Activated naive CD4-positive, alpha-beta T cell treated with anti-CD3 and anti-CD28 coated beads for 36 hours (primary cell): ENCODE measurements at regions not wholly inside any gene's neighbourhood (a gene's known extent, or its start where the extent isn't known, plus 50 kb on each side); places are given as distances from the start of the nearest gene placed in this dataset.

Experiments used
- CTCF ChIA-PET: fragments of 350-600 bp; sonication (Branson Sonifier 250); formaldehyde crosslinking; loops from one replicate; lab custom pipeline; 2021; ENCODE audit warnings: antibody characterized with exemption; lab: Charles Lee
- DNase-seq: peaks from one replicate; pipeline ENCODE4 v3.0.0-alpha.2; 2020
- H3K27ac Mint-ChIP-seq: one replicate; pipeline ENCODE4 v1.8.0; 2021; ENCODE audit warnings: mild to moderate bottlenecking, mixed read lengths
- H3K27me3 Mint-ChIP-seq: one replicate; pipeline ENCODE4 v1.8.0; 2021; ENCODE audit warnings: low read depth, mixed read lengths
- H3K36me3 Mint-ChIP-seq: one replicate; pipeline ENCODE4 v1.8.0; 2021; ENCODE audit warnings: low read depth, mixed read lengths
- H3K4me1 Mint-ChIP-seq: one replicate; pipeline ENCODE4 v1.8.0; 2021; ENCODE audit warnings: low read depth, mixed read lengths
- H3K4me3 Mint-ChIP-seq: one replicate; pipeline ENCODE4 v1.8.0; 2021; ENCODE audit warnings: mild to moderate bottlenecking, moderate library complexity, mixed read lengths
- H3K9me3 Mint-ChIP-seq: one replicate; pipeline ENCODE4 v1.8.0; 2021; ENCODE audit warnings: mixed read lengths
- intact Hi-C: fragments of 100-400 bp; cut with micrococcal nuclease; formaldehyde crosslinking; loops from one replicate; pipeline ENCODE4 v1.15.1; 2023

DNA sequence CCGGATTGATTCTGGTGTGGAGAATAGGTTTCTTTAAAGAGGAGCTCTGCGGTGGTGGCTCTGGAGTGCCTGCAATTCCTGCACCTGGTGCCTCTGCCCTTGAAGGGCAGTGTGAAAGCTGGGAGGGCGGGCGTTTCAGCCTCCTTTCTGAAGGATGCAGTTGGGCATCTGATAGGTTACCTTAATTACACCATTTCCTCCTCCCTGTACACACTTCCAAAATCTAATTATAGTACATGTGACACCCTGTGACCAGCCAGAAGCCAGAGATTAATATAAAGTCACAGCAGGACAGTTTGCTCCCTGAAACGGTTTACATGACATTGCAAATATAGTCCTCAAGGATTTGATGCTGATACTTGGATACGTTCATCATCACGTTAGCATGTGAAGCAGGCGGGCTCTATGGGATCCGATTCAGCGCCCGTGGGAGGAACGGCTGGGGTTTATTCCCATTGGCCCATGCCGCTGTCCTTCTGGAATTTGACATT, 548.2 kb downstream of the QKI start:
- DNase-seq, result no peak
- CTCF ChIA-PET, result no interaction called here
- Mint-ChIP-seq H3K9me3 (no peaks in the 10 kb centered on the region), H3K27ac (no peak overlapping the region), H3K4me1 (no peaks in the 10 kb centered on the region), H3K4me3 (no peak overlapping the region), H3K27me3 (no peaks in the 10 kb centered on the region), H3K36me3 (no peaks in the 10 kb centered on the region)
- intact Hi-C loops, result no loop called here

DNA sequence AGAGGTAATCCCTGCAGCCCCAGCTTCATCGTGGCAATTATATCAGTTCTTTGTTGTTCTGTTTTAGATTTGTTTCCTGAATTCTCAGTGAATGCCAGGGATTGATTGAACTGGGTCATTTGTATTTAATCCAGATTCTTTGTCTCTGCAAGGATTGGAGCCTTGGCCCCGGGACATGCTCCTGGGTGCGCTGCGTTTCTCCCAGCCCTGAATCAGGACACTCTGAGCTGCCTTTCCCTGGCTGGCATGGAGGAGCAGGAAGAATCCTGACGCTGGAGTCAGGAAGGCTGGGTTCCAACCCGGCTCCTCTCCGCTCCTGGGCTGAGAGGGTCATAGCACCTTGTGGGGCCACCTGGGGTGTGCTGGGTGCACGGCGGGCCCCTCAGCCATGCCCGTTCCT, 545.6 kb downstream of the QKI start:
- Mint-ChIP-seq H3K36me3 (no peaks in the 10 kb centered on the region), H3K9me3 (no peaks in the 10 kb centered on the region), H3K27me3 (peaks cover 13% of the 10 kb centered on the region), H3K4me3 (no peak overlapping the region), H3K4me1 (no peaks in the 10 kb centered on the region), H3K27ac (no peak overlapping the region)
- CTCF ChIA-PET, result interaction anchor here (0.8 kb wide), 1 partner anchor 132 kb away, joined by 3 read pairs; no protein-coding TSS in a partner anchor
- no peak for DNase-seq
- intact Hi-C loops, result no loop called here

DNA sequence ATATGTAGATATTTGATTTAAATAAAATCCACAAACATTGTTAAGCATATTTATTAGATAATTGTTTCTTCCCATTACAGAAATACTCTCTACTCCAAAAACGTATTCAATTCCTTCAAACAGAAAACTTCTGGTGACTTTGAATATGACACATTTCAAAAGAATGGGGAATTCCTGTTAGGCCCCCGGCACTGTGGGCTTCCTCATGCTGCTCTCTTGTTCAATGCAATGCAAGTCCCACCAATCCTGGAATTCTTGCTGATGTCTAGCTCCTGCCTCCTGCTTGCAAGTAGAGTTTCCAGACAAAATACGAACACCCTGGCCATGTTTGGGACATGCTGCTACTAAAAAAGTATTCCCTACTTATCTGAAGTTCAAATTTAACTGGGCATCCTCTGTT, 544.1 kb downstream of the QKI start:
- Mint-ChIP-seq H3K4me1 (no peaks in the 10 kb centered on the region), H3K27me3 (peaks cover 16% of the 10 kb centered on the region), H3K27ac (no peak overlapping the region), H3K4me3 (no peak overlapping the region), H3K36me3 (no peaks in the 10 kb centered on the region), H3K9me3 (no peaks in the 10 kb centered on the region)
- CTCF ChIA-PET, result no interaction called here
- DNase-seq, result no peak
- intact Hi-C loops, result no loop called here

DNA sequence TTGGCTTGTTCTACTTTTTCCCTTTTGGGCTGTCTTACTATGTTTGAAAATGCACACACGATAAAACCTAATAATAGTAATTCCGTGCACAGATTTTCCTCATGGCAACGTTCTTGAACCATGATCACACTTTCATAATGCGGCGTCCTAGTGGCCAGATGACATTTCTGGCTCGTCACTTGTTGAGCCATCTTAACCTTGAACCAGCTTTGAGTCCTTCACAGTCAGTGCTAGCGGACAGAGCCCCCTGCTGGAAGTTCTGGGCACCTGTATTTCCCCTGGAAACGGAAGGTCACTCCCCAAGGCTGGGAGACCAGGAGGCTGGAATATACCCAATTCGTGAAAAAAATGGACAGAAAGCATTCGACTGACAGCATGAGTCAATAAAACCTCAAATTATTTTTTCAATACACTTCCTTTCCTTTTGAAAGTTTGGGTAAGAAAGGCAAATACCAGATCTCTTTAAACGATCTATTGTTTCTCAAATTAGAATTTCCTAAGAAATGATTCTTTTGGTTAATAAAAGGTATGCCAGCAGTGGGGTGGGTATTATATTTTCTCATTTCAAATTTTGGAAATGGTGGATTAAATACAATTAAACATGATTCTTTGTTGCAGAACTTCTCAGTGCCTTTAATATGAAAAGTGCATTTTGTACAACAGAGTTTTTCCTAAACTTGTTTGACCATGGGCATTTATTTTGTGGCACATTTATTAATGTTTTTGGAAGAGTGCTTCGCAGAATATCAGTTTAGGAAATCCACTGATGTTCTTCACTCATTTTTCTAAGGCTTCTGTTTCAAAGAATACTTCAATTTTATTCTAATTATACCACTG, 542.3 kb downstream of the QKI start:
- DNase-seq, result peak; percentile 72
- Mint-ChIP-seq H3K9me3 (no peaks in the 10 kb centered on the region), H3K4me3 (no peak overlapping the region), H3K27ac (no peak overlapping the region), H3K36me3 (no peaks in the 10 kb centered on the region), H3K27me3 (peaks cover 29% of the 10 kb centered on the region), H3K4me1 (no peaks in the 10 kb centered on the region)
- CTCF ChIA-PET, result interaction anchor here (1.5 kb wide), 1 partner anchor 27 kb away, joined by 4 read pairs; no protein-coding TSS in a partner anchor
- intact Hi-C loops, result loop anchor here (1.0 to 2.0 kb wide), 4 partner anchors 540 to 1048 kb away; no protein-coding TSS in a partner anchor

DNA sequence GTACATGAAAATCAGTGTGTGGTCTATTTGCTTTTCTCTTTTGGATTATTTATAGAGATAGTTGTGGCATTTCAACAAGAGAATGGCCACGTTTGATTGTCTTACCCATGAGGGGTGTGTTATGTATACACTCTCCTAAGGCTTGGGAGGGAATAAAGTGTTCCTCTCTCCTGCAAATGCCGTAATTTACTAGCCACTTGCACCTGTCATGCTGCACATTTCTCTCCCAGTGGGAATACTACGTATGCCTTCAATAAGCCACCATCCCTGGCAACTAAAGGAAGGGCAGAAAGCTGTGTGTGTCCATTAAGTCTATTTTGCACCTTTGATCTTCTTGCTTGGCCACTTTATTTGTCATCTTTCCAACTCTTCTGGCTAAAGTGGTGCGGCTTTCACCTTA, 541.2 kb downstream of the QKI start:
- no peak for DNase-seq
- Mint-ChIP-seq H3K27ac (no peak overlapping the region), H3K36me3 (no peaks in the 10 kb centered on the region), H3K9me3 (no peaks in the 10 kb centered on the region), H3K27me3 (peaks cover 36% of the 10 kb centered on the region), H3K4me1 (no peaks in the 10 kb centered on the region), H3K4me3 (no peak overlapping the region)
- intact Hi-C loops, result loop anchor here (1.0 to 2.0 kb wide), 4 partner anchors 539 to 1047 kb away; no protein-coding TSS in a partner anchor
- CTCF ChIA-PET, result interaction anchor here (1.0 to 1.5 kb wide), 3 partner anchors 26 to 785 kb away, joined by 3 to 4 read pairs (median 4); no protein-coding TSS in a partner anchor

DNA sequence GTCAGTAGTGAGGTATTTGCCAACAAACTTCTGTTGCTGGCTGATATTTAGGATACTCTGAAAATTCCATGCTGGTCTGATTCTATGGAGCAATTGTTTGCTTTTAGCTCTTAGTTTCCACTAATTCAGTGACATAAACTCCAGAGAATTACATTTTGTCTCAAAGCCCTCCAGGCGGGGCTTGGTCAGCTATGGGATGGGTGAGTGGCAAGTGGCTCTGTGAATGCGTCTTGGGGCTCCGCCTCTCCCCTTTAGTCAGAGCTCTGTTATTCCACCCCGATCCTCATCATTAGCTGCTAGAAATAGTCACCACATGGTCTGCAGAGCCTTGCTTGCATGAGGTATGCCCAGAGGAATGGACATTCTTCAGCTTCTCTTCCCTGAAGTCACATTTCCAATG, 540.6 kb downstream of the QKI start:
- Mint-ChIP-seq H3K27me3 (peaks cover 36% of the 10 kb centered on the region), H3K36me3 (no peaks in the 10 kb centered on the region)
- CTCF ChIA-PET, result interaction anchor here (1.0 to 1.4 kb wide), 2 partner anchors 538 to 784 kb away, joined by 3 to 4 read pairs; no protein-coding TSS in a partner anchor

DNA sequence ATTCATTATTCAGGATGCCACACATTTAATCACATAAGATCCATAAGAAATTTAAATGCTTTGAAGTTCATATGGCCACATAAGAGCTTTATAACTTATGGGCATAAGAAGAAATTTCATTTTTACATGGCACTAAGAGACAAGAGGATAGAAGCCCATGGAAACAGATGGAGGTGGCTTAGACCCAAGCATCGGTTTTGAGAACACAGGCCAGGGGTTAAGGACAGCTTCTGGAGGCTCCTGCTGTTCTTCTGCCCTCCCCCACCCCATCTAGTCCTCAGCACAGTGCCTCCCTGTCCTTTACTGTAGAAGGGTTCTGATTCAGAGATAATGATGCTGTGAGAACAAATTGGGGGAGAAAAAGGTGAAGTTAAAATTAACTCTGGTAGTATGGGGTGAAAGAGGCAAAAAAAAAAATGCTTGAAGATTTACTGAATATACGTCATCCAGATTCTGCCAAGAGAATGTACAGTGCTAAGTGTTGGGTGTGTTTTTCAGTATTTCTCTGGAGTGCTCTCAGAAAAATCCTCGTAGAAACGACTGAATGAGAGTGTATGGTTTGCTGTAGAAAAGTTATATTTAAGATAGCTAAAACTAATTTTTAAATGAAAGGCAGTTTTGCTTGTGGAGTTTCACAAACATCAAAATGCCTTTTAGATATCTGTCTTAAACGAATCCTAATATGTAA, 539.7 kb downstream of the QKI start:
- CTCF ChIA-PET, result interaction anchor here (1.4 kb wide), 1 partner anchor 784 kb away, joined by 4 read pairs; no protein-coding TSS in a partner anchor
- intact Hi-C loops, result no loop called here
- Mint-ChIP-seq H3K9me3 (no peaks in the 10 kb centered on the region), H3K27ac (no peak overlapping the region), H3K36me3 (no peaks in the 10 kb centered on the region), H3K4me3 (no peak overlapping the region), H3K27me3 (peaks cover 36% of the 10 kb centered on the region), H3K4me1 (no peaks in the 10 kb centered on the region)
- DNase-seq, result no peak

More for the DNA sequence above, 540.6 kb downstream of the QKI start:
- no peak for DNase-seq
- no peaks in the 10 kb centered on the region for H3K4me1 Mint-ChIP-seq
- H3K4me3 Mint-ChIP-seq, result no peak overlapping the region
- no peak overlapping the region for H3K27ac Mint-ChIP-seq
- no peaks in the 10 kb centered on the region for H3K9me3 Mint-ChIP-seq
- intact Hi-C loops, result no loop called here

DNA sequence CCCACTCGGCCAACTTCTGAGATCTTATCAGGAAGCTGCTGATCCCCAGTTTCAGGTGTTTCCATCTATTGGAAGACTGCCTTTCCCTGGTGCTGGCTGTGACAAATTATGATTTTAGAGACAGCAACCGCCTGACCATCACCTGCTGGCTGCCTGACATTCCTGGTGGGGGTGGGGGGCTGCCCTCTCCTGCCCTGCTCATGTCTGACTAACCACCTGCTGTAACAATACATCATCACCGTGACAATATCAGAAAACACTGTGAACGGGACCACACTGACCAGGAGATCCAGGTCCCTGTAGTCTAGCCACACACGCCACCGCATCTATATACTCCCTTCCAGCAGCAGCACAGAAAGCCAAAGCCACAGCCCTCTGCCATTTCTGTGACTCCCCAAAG, 537.5 kb downstream of the QKI start:
- no peaks in the 10 kb centered on the region for H3K9me3 Mint-ChIP-seq
- no peaks in the 10 kb centered on the region for H3K4me1 Mint-ChIP-seq
- CTCF ChIA-PET, result no interaction called here
- no peaks in the 10 kb centered on the region for H3K36me3 Mint-ChIP-seq
- H3K27me3 Mint-ChIP-seq, result peaks cover 39% of the 10 kb centered on the region
- H3K27ac Mint-ChIP-seq, result no peak overlapping the region
- intact Hi-C loops, result no loop called here
- DNase-seq, result no peak
- no peak overlapping the region for H3K4me3 Mint-ChIP-seq

DNA sequence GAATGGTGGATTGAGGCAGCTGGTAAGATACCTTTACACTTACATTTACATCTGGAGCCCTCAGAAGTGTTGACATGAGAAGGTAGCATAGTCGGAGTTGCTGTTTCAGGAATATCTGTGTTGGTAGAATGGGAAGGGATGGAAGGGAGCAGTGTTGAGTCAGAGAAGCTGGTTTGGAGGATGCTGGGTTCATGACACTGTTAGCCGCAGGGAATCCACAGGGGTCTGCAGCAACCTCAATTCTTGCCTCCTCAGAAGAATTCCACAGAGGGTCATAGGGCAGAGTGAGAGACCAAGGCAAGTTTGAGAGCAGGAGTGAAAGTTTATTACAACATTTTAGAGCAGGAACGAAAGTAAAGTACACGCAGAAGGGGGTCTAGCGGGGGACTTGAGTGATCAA, 536.8 kb downstream of the QKI start:
- Mint-ChIP-seq H3K4me3 (no peak overlapping the region), H3K27me3 (peaks cover 36% of the 10 kb centered on the region), H3K4me1 (no peaks in the 10 kb centered on the region), H3K27ac (no peak overlapping the region), H3K9me3 (no peaks in the 10 kb centered on the region), H3K36me3 (no peaks in the 10 kb centered on the region)
- intact Hi-C loops, result no loop called here
- no peak for DNase-seq
- CTCF ChIA-PET, result no interaction called here

DNA sequence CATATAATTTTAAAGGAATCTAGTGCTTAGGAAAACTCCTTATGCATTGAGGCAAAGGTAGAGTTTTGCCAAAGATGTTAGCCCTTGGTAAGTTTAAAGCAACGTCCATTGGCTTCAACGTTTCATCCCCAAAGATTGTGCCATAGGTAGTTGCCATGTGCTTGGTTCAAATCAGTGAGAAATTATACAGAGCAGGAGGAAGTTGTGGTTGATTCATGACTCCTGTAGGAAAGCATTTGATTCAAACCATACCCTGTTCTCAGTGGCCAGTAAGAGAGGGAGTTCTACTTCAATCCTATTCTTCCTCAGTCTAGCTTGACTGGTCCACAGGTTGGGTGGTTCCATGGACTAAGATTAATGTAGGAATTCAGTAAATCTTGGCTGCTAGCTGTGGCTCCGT, 535.6 kb downstream of the QKI start:
- no peaks in the 10 kb centered on the region for H3K4me1 Mint-ChIP-seq
- no peak overlapping the region for H3K27ac Mint-ChIP-seq
- no peaks in the 10 kb centered on the region for H3K36me3 Mint-ChIP-seq
- no peak for DNase-seq
- CTCF ChIA-PET, result no interaction called here
- H3K4me3 Mint-ChIP-seq, result no peak overlapping the region
- H3K27me3 Mint-ChIP-seq, result peaks cover 30% of the 10 kb centered on the region
- intact Hi-C loops, result no loop called here
- H3K9me3 Mint-ChIP-seq, result no peaks in the 10 kb centered on the region

DNA sequence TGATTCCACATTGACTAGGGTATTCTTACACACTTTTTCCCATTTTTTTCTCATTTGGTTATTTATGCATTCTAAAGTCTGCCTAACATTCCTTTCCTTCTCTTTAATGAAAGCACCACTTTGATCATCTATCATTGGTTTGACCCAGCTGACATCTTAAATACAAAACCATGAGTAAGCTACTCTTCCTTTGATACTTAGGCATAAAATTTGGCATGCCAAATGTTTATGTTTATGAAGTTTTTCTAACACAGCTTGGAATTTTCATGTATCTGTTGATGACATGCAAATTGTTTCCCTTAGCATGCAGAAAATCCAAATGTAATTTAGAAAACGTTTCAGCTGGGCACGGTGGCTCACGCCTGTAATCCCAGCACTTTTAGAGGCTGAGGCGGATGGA, 534.9 kb downstream of the QKI start:
- no peak overlapping the region for H3K4me3 Mint-ChIP-seq
- no peak for DNase-seq
- peaks cover 30% of the 10 kb centered on the region for H3K27me3 Mint-ChIP-seq
- CTCF ChIA-PET, result no interaction called here
- intact Hi-C loops, result no loop called here
- H3K27ac Mint-ChIP-seq, result no peak overlapping the region
- no peaks in the 10 kb centered on the region for H3K36me3 Mint-ChIP-seq
- H3K4me1 Mint-ChIP-seq, result no peaks in the 10 kb centered on the region
- no peaks in the 10 kb centered on the region for H3K9me3 Mint-ChIP-seq

DNA sequence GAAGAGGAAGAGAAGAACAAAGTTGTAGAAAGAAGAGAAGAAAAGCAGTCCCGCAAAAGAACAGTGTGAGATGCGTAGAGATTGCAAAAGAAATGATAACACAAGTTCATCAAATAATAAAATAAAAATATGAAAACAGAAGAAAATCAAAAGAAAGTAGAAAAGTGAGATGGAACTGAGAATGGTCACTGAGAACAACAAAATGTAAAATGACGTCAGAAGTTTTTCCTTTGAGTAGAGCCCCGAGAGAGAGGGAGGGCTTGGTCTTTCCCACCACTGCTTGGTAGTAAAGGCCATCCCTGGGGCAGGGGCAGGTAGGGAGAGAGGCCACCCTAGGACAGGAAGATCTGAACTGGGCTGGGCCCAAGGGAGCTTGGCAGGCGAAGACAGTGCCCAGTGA, 533.7 kb downstream of the QKI start:
- H3K4me3 Mint-ChIP-seq, result no peak overlapping the region
- peaks cover 36% of the 10 kb centered on the region for H3K27me3 Mint-ChIP-seq
- no peak overlapping the region for H3K27ac Mint-ChIP-seq
- H3K4me1 Mint-ChIP-seq, result no peaks in the 10 kb centered on the region
- no peaks in the 10 kb centered on the region for H3K9me3 Mint-ChIP-seq
- CTCF ChIA-PET, result no interaction called here
- H3K36me3 Mint-ChIP-seq, result no peaks in the 10 kb centered on the region
- DNase-seq, result no peak
- intact Hi-C loops, result no loop called here
